Testis (tissue), 2 donors: ENCODE measurements at regions not wholly inside any gene's neighbourhood (a gene's known extent, or its start where the extent isn't known, plus 50 kb on each side); places are given as distances from the start of the nearest gene placed in this dataset.

Experiments
- POLR2A ChIP-seq: fragments of 450-650 bp; IDR thresholded peaks from one replicate; pipeline ENCODE4 v1.6.1; 2017; ENCODE audit warnings: antibody characterized with exemption, mild to moderate bottlenecking, moderate library complexity
- TF ChIP-seq, protein P1 (sequence below), 3 experiments: fragments of 450-650 bp in 2 of 3; fragments of 200-600 bp in 1 of 3; sonication (generic) in 1 of 3; IDR thresholded peaks; one replicate each; pipeline ENCODE4 v1.5.1; 2016 to 2019; ENCODE audit warnings: antibody characterized with exemption in 3 of 3, mild to moderate bottlenecking in 2 of 3, moderate library complexity in 1 of 3

DNA sequence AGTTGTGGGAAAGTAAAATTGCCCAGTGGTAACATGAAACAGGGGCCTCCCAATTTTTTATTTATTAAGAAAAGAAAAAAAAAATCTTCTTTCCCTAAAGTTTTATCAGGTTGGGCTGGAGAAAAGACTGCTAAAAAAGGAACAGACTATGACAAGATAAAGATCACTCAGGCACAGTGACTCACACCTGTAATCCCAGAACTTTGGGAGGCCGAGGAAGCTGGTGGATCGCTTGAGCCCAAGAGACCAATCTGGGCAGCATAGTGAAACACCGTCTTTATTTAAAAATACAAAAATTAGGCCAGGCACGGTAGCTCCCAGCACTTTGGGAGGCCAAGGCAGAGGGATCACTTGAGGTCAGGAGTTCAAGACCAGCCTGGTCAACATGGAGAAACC, 312.5 kb downstream of the CETN3 start:
- TF ChIP-seq, protein P1, sequence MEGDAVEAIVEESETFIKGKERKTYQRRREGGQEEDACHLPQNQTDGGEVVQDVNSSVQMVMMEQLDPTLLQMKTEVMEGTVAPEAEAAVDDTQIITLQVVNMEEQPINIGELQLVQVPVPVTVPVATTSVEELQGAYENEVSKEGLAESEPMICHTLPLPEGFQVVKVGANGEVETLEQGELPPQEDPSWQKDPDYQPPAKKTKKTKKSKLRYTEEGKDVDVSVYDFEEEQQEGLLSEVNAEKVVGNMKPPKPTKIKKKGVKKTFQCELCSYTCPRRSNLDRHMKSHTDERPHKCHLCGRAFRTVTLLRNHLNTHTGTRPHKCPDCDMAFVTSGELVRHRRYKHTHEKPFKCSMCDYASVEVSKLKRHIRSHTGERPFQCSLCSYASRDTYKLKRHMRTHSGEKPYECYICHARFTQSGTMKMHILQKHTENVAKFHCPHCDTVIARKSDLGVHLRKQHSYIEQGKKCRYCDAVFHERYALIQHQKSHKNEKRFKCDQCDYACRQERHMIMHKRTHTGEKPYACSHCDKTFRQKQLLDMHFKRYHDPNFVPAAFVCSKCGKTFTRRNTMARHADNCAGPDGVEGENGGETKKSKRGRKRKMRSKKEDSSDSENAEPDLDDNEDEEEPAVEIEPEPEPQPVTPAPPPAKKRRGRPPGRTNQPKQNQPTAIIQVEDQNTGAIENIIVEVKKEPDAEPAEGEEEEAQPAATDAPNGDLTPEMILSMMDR (IDR thresholded peaks at IDR 0.05), result no peak
- no peak for TF ChIP-seq POLR2A
